NCI-H1092 treated with DMSO at 0.1 percent for 48 hours (cell line): ENCODE measurements at regions not wholly inside any gene's neighbourhood (a gene's known extent, or its start where the extent isn't known, plus 50 kb on each side); places are given as distances from the start of the nearest gene placed in this dataset.

Experiments used
- DNase-seq: peaks from one replicate; lab custom pipeline; 2025; lab: John Stamatoyannopoulos, UW

- no peak for DNase-seq
These were observed 275.5 kb upstream of the B3GAT1 start for GRCh38 chr11:134687548-134687947.

DNA sequence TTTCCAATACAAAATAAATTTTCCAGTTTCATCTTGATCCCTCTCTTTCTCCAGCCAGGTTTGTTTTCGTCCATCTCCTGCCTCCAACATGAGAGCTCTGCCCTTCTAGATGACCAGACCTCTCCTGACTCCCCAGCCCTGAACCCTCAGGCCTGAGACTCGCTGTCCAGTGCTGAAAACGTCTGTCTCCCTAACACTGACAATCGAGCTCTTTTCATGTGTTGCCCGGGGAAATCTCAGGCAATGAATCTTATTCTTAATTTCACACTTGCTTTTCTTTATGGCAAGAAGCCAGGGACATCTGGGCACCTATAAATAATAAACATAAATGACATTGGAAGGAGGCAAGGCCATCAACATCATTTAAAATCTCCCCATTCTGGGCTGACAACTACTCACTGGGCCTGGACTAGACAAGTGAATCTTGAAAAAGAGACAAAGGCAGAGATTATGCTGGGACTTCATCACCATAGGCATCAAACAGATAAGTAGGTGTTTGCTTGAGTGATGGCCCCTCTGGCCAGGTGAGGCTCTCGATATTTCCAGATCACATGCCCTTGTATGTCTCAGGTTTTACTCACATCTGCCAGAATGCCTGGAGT, 274.5 kb upstream of the B3GAT1 start:
- no peak for DNase-seq

DNA sequence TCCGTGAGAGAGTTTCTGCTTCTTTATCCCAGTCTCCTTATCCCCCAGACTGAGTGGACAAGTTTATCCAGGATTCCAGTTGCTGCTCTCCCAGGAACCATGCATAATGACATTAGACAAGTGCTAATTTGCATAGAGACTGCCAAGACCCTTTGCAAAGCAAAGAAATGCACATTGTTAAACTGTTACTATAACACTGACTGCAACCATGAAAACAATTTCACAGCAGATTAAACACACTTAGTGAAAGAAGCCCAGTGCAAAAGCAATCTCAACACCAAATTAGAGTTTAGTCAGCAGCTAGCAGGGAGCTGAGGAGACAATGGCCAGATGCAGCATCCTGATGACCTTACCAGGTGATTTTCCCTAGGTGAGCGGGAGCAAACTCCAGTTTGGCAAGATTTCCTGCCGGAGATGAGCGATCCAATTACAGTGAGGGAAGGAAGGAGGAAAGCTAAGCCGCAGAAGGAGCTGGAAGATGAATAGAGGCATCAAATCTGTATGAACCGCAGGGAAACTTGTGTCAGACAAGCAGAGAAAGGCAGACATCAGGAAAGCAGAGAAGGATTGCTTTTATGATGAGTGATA, 273.8 kb upstream of the B3GAT1 start:
- DNase-seq = no peak

DNA sequence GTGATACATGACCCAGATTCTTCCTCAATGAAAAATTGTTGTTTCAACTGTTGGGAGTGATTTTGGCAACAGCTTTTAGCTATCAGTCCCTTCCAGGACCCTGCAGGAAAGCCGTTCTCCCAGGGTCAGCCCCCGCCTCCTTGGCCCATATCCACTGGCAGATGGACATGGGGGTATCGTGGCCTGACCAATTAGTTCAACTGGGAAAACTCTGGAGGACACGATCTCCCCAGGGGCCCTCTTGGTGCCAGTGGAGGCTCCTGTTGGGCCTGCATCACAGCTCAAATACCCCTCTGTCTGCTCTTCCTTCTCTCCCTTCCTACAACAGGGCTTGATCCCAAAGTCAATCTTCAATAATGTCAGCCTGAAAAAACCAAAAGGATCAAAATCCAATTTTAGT, 272.5 kb upstream of the B3GAT1 start:
- DNase-seq = no peak

DNA sequence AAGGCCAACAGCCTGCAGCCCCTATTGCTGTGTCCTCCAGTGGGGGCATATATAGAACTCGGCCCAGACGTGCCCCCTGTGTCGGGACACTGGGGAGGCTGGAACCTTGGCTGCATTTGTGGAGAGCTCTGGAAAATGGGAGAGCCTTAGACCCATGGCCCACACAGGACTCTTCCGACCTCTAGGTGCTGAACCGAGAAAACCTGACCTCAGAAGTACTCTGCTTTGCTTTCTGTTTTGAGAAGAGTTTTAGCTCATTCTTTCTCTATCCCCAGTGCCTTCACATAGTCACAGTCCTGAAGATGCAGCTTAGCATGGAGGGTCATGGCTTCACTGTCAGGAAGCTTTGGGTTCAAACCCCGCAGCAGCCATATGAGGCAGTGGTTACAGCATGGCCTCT, 271.8 kb upstream of the B3GAT1 start:
- DNase-seq = no peak

GRCh38 chr11:134682577-134682976, 270.5 kb upstream of the B3GAT1 start:
- no peak for DNase-seq

DNA sequence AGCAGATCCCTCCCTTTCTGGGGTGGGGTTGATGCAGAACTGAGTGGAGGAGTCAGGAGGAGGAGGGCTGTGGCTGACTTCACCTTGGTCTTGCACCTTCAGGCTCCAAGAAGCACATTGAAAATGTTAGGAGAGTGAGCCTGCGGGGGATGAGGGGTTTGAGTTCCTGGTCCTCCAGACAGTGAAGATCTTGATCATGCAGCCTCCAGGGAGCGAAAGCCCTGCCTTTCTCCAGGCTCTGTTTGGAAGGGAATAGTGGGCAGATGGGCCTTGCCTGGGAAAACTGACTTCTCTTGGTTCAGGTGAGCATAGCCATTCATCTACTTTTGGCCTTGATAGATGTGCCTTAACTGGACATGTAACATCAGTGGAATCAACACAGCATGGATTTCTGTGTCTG, 267.6 kb upstream of the B3GAT1 start:
- no peak for DNase-seq

DNA sequence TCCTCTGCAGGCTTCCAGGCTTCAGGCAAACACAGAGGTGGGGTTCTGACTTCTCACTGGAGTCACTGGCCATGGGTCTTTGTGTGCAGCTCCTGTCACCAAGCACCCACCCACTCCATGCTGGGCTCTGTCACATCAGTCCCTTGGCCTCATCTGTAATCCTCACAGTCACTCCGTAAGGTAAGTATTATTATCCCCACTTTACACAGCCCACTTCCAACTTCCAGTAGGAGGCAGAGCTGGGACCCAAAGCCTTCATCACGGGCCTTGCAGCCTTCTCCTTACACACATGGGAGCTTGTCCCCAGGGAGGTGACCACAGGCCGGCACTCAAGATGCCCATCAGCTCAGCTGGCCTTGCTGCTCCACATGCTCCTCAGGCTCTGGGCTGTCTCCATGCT, 266.7 kb upstream of the B3GAT1 start:
- no peak for DNase-seq

DNA sequence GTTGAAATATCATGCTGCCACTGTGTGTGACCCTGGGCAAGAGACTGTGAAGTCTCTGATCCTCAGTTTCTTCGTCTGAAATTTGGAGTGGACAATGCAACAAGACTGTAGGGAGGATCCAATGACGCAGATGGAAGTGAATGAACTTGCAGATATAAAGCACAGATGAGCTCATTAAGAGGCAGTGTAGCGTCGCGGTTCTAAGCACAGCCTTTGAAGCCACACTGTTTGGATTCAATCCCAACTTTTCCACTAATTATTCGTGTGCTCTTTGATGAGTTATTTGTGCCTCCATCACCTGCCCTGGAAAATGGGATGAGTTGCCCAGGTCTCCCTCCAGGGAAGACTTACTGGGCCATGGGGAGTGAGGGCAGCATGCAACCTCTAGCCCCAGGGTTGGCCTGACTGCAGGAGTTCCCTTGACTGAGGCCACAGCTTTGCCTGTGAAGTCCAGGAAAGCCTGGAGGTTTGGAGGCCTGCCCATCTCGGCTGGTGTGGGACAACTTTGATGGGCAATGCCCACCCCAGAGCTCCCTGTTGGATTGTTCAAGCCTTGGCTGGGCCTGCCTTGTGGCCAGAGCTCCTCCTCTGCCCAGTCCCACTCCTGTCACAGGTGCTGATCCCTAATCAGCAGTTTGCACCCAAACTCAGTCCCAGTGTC, 266.0 kb upstream of the B3GAT1 start:
- DNase-seq = no peak

DNA sequence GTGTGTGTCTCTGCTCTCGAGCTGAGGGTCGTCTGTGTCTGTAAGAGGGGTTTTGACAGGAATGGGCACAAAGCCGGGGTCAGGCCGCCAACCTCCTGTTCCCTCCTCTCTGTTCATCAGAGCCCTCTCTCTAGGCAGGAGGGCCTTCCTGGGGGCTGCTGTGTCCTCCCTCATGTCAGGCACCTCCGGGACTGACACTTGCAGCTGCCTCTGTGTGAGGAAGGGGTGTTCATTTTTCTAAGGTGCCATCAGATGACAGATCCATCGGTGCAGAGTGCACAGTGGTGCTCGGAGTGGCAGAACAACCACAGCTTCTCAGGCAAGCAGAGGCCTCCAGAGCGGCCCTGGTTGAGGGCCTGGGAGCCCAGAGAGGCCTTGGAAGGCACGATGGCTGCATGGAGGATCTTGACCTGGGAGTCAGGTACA, 265.4 kb upstream of the B3GAT1 start:
- DNase-seq = no peak

DNA sequence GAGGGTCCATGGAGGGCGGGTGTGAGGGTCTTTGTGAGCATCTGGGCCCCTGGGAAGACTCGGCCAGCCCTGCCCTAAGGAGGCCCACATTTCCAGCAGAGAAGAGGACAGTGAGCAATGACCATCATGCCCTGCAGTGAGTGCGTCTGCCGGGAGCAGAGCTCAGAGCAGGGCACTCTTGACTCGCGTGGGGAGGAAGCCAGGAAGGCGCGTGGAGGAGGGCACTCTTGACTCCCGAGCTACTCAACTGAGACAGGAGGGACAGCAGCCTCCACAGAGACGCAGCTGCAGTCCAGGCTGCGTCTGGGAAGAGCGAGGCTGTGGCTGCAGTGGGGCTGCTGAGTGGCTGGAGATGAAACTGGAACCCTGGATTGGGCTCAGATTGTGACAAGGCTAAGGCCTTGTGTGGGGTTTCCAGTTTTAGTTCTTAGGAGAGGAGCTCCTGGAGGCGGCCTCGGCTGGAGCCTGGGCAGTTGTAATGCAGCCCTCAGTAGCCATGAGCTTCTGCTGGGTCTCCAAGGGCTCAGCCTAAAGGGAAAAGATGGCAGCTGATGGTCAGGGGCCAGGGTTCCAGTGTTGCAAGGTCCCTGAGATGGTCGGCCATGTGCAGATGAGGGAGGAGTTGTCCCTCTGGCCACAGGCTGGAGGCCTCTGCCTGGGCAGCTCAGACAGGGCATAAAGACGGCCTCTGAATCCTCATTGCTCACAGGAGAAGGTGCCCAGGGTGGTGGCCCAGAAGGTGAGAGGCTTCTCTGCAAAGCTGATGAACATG, 264.7 kb upstream of the B3GAT1 start:
- DNase-seq = no peak

GRCh38 chr11:134675983-134676382, 263.9 kb upstream of the B3GAT1 start:
- DNase-seq = no peak

DNA sequence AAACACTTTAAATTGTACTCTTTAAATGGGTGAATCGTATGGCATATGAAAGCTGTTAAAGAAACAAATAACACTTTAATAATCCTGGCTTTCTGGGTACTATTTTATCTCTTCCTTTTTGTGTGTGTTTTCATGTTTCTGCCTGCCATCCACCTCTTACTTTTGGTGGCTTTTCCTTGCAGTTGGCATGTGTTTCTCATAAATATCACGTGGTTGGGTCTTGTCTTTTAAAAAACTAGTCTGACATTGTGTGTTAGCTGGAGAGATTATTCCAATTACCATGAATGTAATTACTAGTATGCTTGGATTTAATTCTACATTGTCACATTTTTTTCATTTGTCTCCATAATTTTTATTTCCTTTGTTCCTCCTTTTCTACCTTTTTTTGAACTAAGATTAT, 262.9 kb upstream of the B3GAT1 start:
- no peak for DNase-seq

GRCh38 chr11:134670961-134671370, 258.9 kb upstream of the B3GAT1 start:
- DNase-seq = no peak

GRCh38 chr11:134670247-134670782, 258.3 kb upstream of the B3GAT1 start:
- DNase-seq = no peak

DNA sequence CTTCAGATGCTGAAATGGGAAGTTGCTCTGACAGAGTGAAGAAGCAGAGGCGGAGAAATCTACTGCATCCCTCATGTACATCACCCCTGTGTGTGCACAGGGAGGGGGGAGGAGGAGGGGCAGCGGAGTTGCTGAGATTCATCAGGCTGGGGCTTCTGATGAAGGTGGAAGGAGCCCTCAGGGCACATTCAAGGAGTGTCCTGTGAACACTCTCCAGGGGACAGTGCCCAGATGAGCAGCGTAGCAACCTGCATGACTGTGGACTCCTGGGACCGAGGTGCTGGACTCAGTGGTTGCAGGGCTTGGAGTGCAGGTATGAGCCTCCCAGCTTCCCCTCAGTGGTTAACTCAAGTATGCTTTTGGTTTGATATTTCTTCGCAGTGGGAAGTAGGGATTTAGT, 257.8 kb upstream of the B3GAT1 start:
- DNase-seq = no peak

GRCh38 chr11:134668796-134669195, 256.8 kb upstream of the B3GAT1 start:
- no peak for DNase-seq

DNA sequence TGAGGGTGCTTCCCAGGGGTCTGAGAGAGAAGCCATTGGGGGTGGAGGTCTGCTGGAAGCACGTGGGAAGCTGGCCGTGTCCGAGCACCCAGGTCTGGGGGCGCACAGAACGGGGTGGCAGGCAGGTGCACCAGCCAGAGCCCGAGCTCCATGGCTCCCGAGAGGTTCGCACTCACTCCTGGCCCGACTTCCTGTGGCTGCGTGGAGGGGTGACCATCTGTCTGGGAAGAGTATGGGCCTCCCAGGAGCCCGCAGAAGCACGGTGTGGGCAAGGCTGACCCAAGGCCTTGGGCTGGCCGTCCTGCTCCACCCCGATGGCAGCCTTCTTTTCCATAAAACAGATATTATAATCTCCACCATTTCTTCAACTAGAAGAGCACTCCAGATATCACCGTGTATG, 256.0 kb upstream of the B3GAT1 start:
- no peak for DNase-seq

- no peak for DNase-seq
These were observed 255.5 kb upstream of the B3GAT1 start for GRCh38 chr11:134667505-134667904.

DNA sequence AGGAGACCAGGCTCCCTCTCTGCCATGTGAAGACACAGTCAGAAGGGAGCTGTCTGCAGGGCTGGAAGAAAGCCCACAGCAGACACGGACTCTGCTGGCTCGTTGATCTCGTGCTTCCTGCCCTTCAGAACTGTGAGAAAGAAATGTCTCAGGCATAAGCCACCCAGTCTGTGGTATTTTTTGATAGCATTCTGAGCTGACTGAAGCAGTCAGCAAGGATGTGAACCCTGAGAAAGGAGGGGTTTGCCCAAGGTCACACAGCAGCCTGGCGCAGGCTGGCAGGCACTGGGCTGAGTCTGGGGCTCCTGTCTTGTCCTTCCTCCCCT, 255.1 kb upstream of the B3GAT1 start:
- DNase-seq = no peak

DNA sequence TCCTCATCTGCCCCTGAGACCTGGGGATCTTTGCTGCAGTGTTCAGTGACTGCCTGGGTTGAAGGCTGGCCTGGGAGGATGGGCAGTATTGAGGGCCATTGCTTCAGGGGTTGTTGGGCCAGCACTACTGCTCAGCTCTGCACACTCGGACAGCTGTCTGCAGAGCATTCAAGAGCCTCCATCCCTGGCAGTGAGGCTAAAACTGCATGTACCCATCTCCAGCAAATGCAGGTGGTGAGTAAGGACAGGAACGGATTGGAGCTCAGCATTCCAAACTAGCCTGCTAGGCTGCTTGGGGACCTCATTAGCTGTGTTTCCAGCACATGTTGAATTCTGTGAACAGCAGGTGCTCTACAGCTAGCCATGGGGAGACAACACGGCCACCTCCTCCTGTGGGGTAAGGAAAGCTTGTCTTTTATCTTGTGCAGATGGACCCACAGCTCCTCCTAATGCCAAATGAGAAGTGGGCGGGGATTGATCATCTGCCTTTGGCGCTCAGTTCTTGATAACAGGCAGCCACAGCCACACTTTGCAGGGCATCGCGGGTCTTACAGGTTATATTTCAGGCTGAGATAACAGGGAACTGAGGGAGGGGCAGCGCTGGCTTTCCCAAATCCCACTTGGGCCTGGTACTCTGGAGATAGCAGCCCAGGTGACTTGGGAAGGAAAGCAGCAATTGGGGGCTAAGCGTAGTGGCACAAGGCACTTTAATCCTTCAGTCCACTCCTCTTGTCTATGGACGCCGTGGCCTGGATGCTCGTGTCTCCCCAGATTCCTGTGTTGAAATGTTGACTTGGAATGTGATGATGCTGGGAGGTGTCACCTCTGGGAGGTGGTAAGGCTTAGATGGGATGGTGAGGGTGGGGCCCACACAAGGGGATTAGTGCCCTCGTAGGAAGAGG, 254.5 kb upstream of the B3GAT1 start:
- no peak for DNase-seq
